ENCODE measurements at regions not wholly inside any gene's neighbourhood (a gene's known extent, or its start where the extent isn't known, plus 50 kb on each side); places are given as distances from the start of the nearest gene placed in this dataset.

DNA sequence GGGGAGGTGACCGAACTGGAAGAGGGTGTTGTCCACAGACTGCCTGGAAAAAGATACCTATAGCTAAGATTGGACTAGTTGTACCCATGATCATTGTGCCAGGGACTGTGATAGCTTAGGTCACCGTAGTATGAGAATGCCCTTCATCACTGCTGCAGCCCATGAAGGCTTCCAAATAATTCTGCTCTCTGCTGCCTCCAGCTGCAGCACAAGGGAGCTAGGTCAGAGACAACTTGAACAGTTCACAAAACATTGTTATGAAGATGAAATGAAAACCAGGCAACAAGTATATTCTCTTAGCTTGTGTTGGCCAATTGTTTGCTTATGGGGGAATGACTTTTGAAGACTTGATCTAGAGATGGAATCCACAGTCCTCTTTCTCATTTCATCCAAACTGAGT, 246.7 kb downstream of the MRPL39 start:
- H3K27me3 ChIP-seq (replicated peaks; ENCODE audit: insufficient read depth, low read length) = no peaks in the 10 kb centered on the region
- H3K4me3 ChIP-seq (ENCODE audit: low read length) = no peak overlapping the region
- no peaks in the 10 kb centered on the region for H3K9me2 ChIP-seq (replicated peaks; ENCODE audit: insufficient read depth, low read length)
- no peaks in the 10 kb centered on the region for H3K79me2 ChIP-seq (ENCODE audit: low read length)
- TF ChIP-seq, protein P1, sequence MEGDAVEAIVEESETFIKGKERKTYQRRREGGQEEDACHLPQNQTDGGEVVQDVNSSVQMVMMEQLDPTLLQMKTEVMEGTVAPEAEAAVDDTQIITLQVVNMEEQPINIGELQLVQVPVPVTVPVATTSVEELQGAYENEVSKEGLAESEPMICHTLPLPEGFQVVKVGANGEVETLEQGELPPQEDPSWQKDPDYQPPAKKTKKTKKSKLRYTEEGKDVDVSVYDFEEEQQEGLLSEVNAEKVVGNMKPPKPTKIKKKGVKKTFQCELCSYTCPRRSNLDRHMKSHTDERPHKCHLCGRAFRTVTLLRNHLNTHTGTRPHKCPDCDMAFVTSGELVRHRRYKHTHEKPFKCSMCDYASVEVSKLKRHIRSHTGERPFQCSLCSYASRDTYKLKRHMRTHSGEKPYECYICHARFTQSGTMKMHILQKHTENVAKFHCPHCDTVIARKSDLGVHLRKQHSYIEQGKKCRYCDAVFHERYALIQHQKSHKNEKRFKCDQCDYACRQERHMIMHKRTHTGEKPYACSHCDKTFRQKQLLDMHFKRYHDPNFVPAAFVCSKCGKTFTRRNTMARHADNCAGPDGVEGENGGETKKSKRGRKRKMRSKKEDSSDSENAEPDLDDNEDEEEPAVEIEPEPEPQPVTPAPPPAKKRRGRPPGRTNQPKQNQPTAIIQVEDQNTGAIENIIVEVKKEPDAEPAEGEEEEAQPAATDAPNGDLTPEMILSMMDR (IDR thresholded peaks at IDR 0.05; ENCODE audit: low read length) = peak; percentile 13; the same call in 1 of the 2 replicates
- TF ChIP-seq EZH2phosphoT487 (IDR thresholded peaks at IDR 0.05; ENCODE audit: low read length) = no peak
- H4K20me1 ChIP-seq (ENCODE audit: insufficient read depth, low read length) = no peaks in the 10 kb centered on the region
- no peaks in the 10 kb centered on the region for H3K36me3 ChIP-seq (replicated peaks; ENCODE audit: insufficient read depth, low read length)
- no peak overlapping the region for H3K4me2 ChIP-seq (ENCODE audit: low read depth, low read length)
- no peak overlapping the region for H3K9ac ChIP-seq (ENCODE audit: low read length)
- H3K4me1 ChIP-seq (ENCODE audit: low read length) = no peaks in the 10 kb centered on the region
- no peak overlapping the region for H3K27ac ChIP-seq (ENCODE audit: low read length)
- H2AFZ ChIP-seq (ENCODE audit: low read length) = no peak overlapping the region
- DNase-seq = no peak
- H3F3A ChIP-seq (ENCODE audit: insufficient read depth, low read length) = no peaks in the 10 kb centered on the region
- H3K9me3 ChIP-seq (replicated peaks; ENCODE audit: insufficient read depth, low read length) = no peaks in the 10 kb centered on the region

DNA sequence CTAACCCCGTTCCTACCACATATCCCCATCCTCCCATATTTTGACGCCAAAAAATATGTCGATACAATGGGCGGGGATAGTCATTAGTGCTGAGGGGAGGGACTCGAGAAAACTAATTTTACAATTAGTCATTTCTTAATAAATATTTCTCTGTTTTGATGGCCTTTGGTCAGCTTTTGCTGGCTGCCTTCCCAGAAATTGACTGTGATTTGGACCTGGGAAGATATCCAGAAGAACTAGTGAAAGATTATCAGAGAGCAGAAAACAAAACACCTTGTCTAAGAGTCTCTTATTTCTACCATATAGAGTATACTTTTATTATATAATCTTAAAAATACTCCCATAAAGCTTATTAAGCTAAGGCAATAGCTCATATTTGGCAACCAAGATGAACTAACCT, 247.6 kb downstream of the MRPL39 start:
- Histone ChIP-seq H3K27me3 (replicated peaks; ENCODE audit: insufficient read depth, low read length) (no peaks in the 10 kb centered on the region), H3K27ac (ENCODE audit: low read length) (no peak overlapping the region), H3K4me3 (ENCODE audit: low read length) (no peak overlapping the region), H2AFZ (ENCODE audit: low read length) (no peak overlapping the region), H4K20me1 (ENCODE audit: insufficient read depth, low read length) (no peaks in the 10 kb centered on the region), H3K9ac (ENCODE audit: low read length) (no peak overlapping the region), H3K4me2 (ENCODE audit: low read depth, low read length) (no peak overlapping the region), H3F3A (ENCODE audit: insufficient read depth, low read length) (no peaks in the 10 kb centered on the region), H3K79me2 (ENCODE audit: low read length) (no peaks in the 10 kb centered on the region), H3K9me3 (replicated peaks; ENCODE audit: insufficient read depth, low read length) (no peaks in the 10 kb centered on the region), H3K36me3 (replicated peaks; ENCODE audit: insufficient read depth, low read length) (no peaks in the 10 kb centered on the region), H3K4me1 (ENCODE audit: low read length) (no peaks in the 10 kb centered on the region), H3K9me2 (replicated peaks; ENCODE audit: insufficient read depth, low read length) (no peaks in the 10 kb centered on the region)
- no peak for DNase-seq
- no peak for TF ChIP-seq EZH2 (optimal IDR thresholded peaks at IDR 0.05; ENCODE audit: low read depth, low read length)
- TF ChIP-seq, protein P1 (IDR thresholded peaks at IDR 0.05; ENCODE audit: low read length) = no peak

DNA sequence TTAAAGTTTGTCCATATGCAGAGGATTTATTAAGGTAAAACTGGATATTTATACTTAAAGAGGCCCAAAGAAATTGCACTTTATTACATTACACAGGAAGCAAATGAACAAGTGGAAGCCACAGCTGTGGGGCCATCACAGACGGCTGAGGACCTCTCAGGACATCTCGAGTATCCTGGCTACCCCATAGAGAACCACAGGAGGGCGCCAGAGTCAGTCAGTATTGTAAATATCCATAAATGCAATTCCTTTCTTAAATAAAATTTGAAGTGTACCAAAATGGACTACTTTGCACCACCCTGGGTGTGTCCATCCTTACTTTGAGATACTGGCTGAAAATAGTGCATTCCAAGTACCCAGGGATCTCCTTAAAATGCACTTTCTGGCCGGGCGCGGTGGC, 257.2 kb downstream of the MRPL39 start:
- no peaks in the 10 kb centered on the region for H3K4me1 ChIP-seq (ENCODE audit: low read length)
- H3K9me3 ChIP-seq (replicated peaks; ENCODE audit: insufficient read depth, low read length) = no peaks in the 10 kb centered on the region
- H3K36me3 ChIP-seq (replicated peaks; ENCODE audit: insufficient read depth, low read length) = no peaks in the 10 kb centered on the region
- no peaks in the 10 kb centered on the region for H3K9me2 ChIP-seq (replicated peaks; ENCODE audit: insufficient read depth, low read length)
- no peak overlapping the region for H3K9ac ChIP-seq (ENCODE audit: low read length)
- no peaks in the 10 kb centered on the region for H4K20me1 ChIP-seq (ENCODE audit: insufficient read depth, low read length)
- H3K27ac ChIP-seq (ENCODE audit: low read length) = no peak overlapping the region
- no peak overlapping the region for H2AFZ ChIP-seq (ENCODE audit: low read length)
- H3K4me2 ChIP-seq (ENCODE audit: low read depth, low read length) = no peak overlapping the region
- no peak overlapping the region for H3K4me3 ChIP-seq (ENCODE audit: low read length)
- no peaks in the 10 kb centered on the region for H3K27me3 ChIP-seq (replicated peaks; ENCODE audit: insufficient read depth, low read length)
- DNase-seq = no peak
- no peak for TF ChIP-seq EZH2 (optimal IDR thresholded peaks at IDR 0.05; ENCODE audit: low read depth, low read length)
- TF ChIP-seq, protein P1 (IDR thresholded peaks at IDR 0.05; ENCODE audit: low read length) = peak; percentile 42
- no peaks in the 10 kb centered on the region for H3K79me2 ChIP-seq (ENCODE audit: low read length)
- no peaks in the 10 kb centered on the region for H3F3A ChIP-seq (ENCODE audit: insufficient read depth, low read length)
